ENCODE measurements at regions not wholly inside any gene's neighbourhood (a gene's known extent, or its start where the extent isn't known, plus 50 kb on each side); places are given as distances from the start of the nearest gene placed in this dataset.

DNA sequence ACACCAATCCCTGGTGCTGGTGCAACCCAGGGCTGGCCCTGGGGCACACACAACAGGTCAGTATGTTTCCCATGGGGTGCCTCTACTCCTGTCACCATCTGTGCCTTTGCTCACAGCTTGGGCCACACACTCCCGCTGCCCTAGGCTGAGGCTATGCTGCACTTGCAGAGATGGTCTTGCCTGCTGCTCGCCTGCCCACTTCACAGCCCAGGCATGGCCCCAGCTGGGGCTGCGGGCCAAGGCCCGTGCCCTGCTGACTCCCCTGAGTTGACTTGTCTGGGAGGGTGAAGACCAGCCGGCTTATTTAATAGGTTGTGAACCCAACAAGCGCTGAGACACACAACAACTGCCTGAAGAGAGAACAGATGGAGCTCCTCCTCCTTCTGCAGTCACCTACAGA lies 184.1 kb downstream of the ZNF33B start:
- H3K27ac ChIP-seq = no peak overlapping the region
- no peak for TF ChIP-seq ZFX (IDR thresholded peaks at IDR 0.05)

DNA sequence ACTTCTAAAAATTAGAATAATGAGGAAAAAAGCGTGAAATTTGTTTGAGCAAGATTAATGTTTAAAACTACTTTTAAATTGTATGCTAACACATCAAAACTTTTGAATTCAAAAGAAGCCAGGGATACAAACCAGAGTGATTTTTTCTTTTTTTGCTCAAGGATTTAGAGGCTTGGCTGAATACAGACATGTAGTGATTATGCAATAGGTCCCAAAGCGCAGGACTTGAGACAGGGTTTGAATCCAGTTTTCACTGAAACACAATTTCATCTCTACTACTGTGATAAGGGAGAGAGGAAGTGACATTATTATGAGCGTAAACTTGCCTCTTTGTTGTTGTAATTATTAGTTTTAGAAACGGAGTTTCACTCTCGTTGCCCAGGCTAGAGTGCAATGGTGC lies 207.3 kb downstream of the ZNF33B start:
- H3K27ac ChIP-seq = no peak overlapping the region
- TF ChIP-seq, protein P1, sequence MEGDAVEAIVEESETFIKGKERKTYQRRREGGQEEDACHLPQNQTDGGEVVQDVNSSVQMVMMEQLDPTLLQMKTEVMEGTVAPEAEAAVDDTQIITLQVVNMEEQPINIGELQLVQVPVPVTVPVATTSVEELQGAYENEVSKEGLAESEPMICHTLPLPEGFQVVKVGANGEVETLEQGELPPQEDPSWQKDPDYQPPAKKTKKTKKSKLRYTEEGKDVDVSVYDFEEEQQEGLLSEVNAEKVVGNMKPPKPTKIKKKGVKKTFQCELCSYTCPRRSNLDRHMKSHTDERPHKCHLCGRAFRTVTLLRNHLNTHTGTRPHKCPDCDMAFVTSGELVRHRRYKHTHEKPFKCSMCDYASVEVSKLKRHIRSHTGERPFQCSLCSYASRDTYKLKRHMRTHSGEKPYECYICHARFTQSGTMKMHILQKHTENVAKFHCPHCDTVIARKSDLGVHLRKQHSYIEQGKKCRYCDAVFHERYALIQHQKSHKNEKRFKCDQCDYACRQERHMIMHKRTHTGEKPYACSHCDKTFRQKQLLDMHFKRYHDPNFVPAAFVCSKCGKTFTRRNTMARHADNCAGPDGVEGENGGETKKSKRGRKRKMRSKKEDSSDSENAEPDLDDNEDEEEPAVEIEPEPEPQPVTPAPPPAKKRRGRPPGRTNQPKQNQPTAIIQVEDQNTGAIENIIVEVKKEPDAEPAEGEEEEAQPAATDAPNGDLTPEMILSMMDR (conservative IDR thresholded peaks at IDR 0.05) = no peak
- TF ChIP-seq ZFX (IDR thresholded peaks at IDR 0.05) = no peak

DNA sequence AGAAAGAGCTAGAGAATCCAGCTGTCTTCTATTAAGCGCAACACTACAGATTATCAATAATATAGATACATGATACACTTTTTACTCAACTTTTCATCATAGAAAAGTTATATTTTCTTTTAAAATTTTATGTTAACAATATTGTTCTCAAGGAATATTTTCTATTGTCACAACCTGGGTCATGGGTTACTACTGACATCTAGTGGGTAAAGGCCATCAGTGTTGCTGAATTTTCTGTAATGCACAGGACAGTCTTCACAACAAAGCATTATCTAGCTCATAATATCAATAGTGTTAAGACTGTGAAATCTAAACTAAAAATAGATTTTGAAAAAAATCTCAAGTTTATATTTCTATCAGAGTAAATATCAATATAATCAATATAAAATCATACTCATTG lies 209.8 kb downstream of the ZNF33B start:
- H3K27ac ChIP-seq = no peak overlapping the region
- TF ChIP-seq, protein P1 (conservative IDR thresholded peaks at IDR 0.05) = peak; percentile 86
- TF ChIP-seq ZFX (IDR thresholded peaks at IDR 0.05) = no peak

DNA sequence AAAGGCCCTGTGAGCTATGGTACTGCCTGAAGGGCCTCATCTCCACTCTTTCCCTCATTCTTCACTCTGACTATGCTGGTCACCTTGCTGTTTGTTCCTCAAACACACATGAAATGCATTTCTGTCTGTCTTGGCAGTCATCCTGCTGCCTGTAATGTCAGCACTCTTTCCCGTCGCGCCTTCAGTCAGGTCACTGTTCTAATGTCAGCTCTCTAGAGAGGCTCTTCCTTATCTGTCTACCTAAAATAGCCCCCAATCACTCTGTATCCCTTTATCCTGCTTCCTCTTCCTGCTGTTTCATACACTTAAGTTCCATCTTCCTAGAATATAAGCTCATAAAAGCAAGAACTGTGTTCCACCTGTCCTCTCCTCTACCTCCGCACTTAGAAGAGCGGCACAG lies 215.5 kb downstream of the ZNF33B start:
- no peak for TF ChIP-seq ZFX (IDR thresholded peaks at IDR 0.05)
- TF ChIP-seq, protein P1 (conservative IDR thresholded peaks at IDR 0.05) = no peak
- H3K27ac ChIP-seq = no peak overlapping the region

DNA sequence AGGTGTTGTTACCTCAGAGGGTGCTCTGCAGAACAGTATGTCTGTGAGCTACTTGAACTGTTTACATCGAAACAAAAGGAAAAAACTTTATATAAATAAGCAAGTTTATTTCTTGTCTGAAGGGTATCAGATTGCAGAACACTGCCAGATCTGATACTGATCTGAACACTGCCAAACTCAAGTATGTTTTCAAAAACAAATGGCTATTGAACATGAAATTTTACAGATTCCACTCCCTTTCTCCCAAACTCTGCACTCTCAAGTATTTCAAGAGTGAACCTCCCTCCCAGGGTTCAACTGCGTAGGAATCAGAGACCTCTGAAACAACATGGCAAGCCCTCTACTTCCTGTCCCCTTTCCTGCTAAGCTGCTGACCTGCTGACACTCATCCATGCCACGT lies 216.6 kb downstream of the ZNF33B start:
- no peak for TF ChIP-seq ZFX (IDR thresholded peaks at IDR 0.05)
- TF ChIP-seq, protein P1 (conservative IDR thresholded peaks at IDR 0.05) = no peak
- no peak overlapping the region for H3K27ac ChIP-seq

DNA sequence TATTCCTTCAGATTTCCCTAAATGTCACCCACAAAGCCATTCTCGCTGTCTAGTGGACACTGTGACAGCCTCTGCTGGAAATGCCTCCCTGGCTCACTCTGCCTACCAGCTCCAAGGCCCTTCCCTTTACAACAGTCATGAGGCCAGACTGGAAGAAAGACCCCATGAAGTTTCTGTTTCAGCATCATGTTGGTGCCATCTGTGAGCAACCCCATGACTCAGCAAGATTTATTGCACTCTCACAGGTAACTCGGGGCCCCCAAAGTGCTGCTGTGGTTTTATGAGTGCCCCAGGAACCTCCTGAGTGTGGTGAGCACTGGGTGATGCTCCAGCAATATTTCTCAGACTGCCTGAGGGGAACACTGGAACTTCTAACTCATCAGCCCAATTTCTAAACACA lies 218.6 kb downstream of the ZNF33B start:
- TF ChIP-seq ZFX (IDR thresholded peaks at IDR 0.05) = no peak
- TF ChIP-seq, protein P1 (conservative IDR thresholded peaks at IDR 0.05) = no peak
- no peak overlapping the region for H3K27ac ChIP-seq

DNA sequence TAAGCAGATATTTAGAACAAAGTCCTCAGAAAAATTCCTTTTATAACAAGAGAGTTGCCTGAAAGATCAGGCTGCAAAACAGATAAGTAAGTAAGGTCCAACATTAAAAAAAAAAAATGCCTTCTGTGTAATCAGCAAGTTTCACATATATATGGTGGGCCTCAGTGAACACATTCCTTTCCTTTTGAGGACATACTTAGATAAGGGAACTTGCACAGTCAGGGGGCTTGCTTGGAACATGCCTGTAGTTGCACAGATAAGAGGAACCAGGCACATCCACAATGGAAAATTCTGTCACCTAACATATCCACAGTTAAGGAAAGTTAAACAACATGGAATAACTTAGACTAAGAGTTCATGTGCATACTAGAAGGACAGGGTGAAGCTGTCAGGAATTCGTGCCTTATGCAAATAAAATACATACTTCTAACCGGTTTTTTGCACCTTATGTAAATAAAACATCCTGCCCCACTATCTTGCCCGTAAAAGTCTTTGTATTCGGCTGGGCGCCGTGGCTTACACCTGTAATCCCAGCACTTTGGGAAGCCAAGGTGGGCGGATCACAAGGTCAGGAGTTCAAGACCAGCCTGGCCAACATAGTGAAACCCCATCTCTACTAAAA lies 257.3 kb downstream of the ZNF33B start:
- TF ChIP-seq, protein P1 (conservative IDR thresholded peaks at IDR 0.05) = no peak
- TF ChIP-seq ZFX (IDR thresholded peaks at IDR 0.05) = no peak
- H3K27ac ChIP-seq = no peak overlapping the region

DNA sequence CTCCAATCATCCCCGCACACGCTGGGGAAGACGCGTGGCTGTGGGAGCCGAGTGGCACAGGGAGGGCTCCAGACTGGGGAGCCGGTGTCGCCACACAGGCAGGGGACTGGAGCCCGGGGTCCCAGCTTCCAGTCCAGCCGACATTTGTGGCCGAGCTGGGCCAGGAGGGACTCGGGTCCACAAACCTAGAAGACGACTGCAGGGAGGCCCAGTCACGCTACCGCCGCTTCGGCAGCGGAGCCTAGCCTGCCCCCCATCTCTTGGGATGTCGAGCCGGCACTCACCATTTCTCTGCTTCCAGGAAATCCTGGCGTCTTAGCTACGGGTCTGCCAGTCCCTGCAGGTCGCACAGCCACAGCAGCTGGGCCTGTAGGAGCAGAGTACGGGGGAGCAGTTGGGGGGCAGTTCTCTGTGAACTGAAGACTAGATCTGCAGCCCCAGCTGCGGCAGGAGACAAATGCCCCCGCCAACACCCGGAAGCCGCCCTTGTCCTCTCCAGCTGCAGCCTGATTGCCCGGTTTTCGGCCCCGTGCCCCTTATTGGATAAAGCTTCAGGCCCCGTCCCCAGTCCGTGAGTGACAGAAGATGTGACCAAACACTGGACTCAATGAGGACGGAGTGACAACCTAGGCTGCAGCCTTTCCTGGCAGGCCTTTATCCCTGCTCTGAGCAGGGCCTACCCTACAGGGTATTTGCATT lies 270.7 kb downstream of the ZNF33B start:
- 0 out of 2 replicates have a peak, but pooled peaks have one; percentile 35 for TF ChIP-seq ZFX (IDR thresholded peaks at IDR 0.05)
- TF ChIP-seq, protein P1 (conservative IDR thresholded peaks at IDR 0.05) = no peak
- peak overlapping the region; percentile 66 for H3K27ac ChIP-seq

Measured in C4-2B (cell line).